ENCODE measurements at regions not wholly inside any gene's neighbourhood (a gene's known extent, or its start where the extent isn't known, plus 50 kb on each side); places are given as distances from the start of the nearest gene placed in this dataset.
"Not testable (repeated sequence)": the region's sequence is repeated elsewhere in the genome, so short reads cannot be mapped to it uniquely, and the experiment has no call there.

DNA sequence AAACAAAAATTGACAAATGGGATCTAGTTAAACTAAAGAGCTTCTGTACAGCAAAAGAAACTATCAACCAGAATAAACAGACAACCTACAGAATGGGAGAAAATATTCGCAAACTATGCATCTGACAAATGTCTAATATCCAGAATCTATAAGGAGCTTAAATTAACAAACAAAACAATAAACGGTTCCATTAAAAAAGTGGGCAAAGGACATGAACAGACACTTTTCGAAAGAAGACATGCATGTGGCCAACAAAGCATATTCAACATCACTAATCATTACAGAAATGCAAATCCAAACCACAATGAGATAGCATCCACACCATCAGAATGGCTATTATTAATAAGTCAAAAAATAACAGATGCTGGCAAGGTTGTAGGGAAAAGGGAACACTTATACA lies 50.5 kb upstream of the MED13L start:
- TF ChIP-seq POLR2A, EP300 (IDR thresholded peaks at IDR 0.05): not testable (repeated sequence)
- TF ChIP-seq, protein P1, sequence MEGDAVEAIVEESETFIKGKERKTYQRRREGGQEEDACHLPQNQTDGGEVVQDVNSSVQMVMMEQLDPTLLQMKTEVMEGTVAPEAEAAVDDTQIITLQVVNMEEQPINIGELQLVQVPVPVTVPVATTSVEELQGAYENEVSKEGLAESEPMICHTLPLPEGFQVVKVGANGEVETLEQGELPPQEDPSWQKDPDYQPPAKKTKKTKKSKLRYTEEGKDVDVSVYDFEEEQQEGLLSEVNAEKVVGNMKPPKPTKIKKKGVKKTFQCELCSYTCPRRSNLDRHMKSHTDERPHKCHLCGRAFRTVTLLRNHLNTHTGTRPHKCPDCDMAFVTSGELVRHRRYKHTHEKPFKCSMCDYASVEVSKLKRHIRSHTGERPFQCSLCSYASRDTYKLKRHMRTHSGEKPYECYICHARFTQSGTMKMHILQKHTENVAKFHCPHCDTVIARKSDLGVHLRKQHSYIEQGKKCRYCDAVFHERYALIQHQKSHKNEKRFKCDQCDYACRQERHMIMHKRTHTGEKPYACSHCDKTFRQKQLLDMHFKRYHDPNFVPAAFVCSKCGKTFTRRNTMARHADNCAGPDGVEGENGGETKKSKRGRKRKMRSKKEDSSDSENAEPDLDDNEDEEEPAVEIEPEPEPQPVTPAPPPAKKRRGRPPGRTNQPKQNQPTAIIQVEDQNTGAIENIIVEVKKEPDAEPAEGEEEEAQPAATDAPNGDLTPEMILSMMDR (IDR thresholded peaks at IDR 0.05): not testable (repeated sequence)

Data from upper lobe of left lung (tissue), 4 donors.